HCT116 (cell line): ENCODE measurements at regions not wholly inside any gene's neighbourhood (a gene's known extent, or its start where the extent isn't known, plus 50 kb on each side); places are given as distances from the start of the nearest gene placed in this dataset.

Source experiments
- ATAC-seq: fragments of 200-7000 bp; cut with Tn5 transposase; 2 replicates; pipeline ENCODE4 v1.9.1; 2020; ENCODE audit warnings: mild to moderate bottlenecking, moderate library complexity
- BruUV-seq: library from RNA; stranded (reverse); fragments of 400-500 nt; replicated peaks from 2 replicates; lab custom pipeline; 2021; lab: Mats Ljungman, UMichigan
- CTCF ChIA-PET: fragments of 300-600 bp; sonication (Branson Sonifier 250); formaldehyde crosslinking; loops from one replicate; lab custom pipeline; 2021; ENCODE audit warnings: antibody characterized with exemption; lab: Charles Lee
- POLR2A ChIA-PET: fragments of 300-600, 350-600 bp; sonication (Branson Sonifier 250); formaldehyde crosslinking; loops from one replicate; lab custom pipeline; 2021; ENCODE audit warnings: antibody characterized with exemption; lab: Charles Lee
- RAD21 ChIA-PET, 2 experiments: fragments of 300-600 bp; sonication (Branson Sonifier 250); formaldehyde crosslinking; loops; one replicate each; lab custom pipeline; 2023; ENCODE audit warnings: low total read pairs in 2 of 2; ENCODE audit not compliant: uncharacterized antibody in 2 of 2, unreplicated experiment in 2 of 2, low non-redundant PET in 1 of 2; lab: Charles Lee
- DNase-seq: peaks from one replicate; pipeline ENCODE4 v3.0.0-alpha.2; 2010; ENCODE audit warnings: low read depth, low spot score
- H2AFZ ChIP-seq: fragments of 200-600 bp; shearing (Covaris generic), sonication (generic); 2 replicates; pipeline ENCODE4 v1.6.1; 2017; ENCODE audit warnings: low read depth, mixed run types, mixed read lengths, antibody characterized with exemption, low read length; ENCODE audit not compliant: poor library complexity, severe bottlenecking
- H3K27ac ChIP-seq: 2 replicates; pipeline ENCODE4 v1.5.1; 2012; ENCODE audit warnings: low read depth, low read length
- H3K27me3 ChIP-seq: fragments of 200-600 bp; sonication (generic); 2 replicates; pipeline ENCODE4 v1.6.1; 2016; ENCODE audit warnings: mixed run types, low read length, mixed read lengths; ENCODE audit not compliant: insufficient read depth
- H3K36me3 ChIP-seq, 2 experiments: fragments of 200-500 bp in 1 of 2; fragments of 200-600 bp in 1 of 2; sonication (Bioruptor generic) in 1 of 2; sonication (generic) in 1 of 2; 2 replicates each; pipeline versions ENCODE4 v1.5.1 to v1.6.1; 2014 to 2016; ENCODE audit warnings: low read length in 2 of 2, inconsistent platforms in 1 of 2, mixed read lengths in 1 of 2, mixed run types in 1 of 2; ENCODE audit not compliant: insufficient read depth in 2 of 2, control insufficient read depth in 1 of 2
- H3K4me1 ChIP-seq, 2 experiments: fragments of 200-600 bp in 1 of 2; sonication (generic) in 1 of 2; 2 replicates each; pipeline versions ENCODE4 v1.5.1 to v1.6.1; 2012 to 2017; ENCODE audit warnings: low read length in 2 of 2, inconsistent platforms in 1 of 2, mild to moderate bottlenecking in 1 of 2, mixed read lengths in 1 of 2, mixed run types in 1 of 2, moderate library complexity in 1 of 2; ENCODE audit not compliant: insufficient read depth in 2 of 2, control insufficient read depth in 1 of 2
- H3K4me2 ChIP-seq: fragments of 200-600 bp; sonication (generic); 2 replicates; pipeline ENCODE4 v1.6.1; 2017; ENCODE audit warnings: mixed run types, low read length, mixed read lengths
- H3K4me3 ChIP-seq, 2 experiments: fragments of 200-600 bp in 1 of 2; sonication (generic) in 1 of 2; replicated peaks in 1 of 2; 2 replicates each; pipeline ENCODE4 v1.5.1; 2011 to 2016; ENCODE audit warnings: low read length in 2 of 2, control low read depth in 1 of 2, low read depth in 1 of 2, mild to moderate bottlenecking in 1 of 2, mixed read lengths in 1 of 2, mixed run types in 1 of 2
- H3K79me2 ChIP-seq: fragments of 200-600 bp; sonication (generic); 2 replicates; pipeline ENCODE4 v1.6.1; 2017; ENCODE audit warnings: mild to moderate bottlenecking, mixed run types, low read length, moderate library complexity, mixed read lengths; ENCODE audit not compliant: insufficient read depth
- H3K9ac ChIP-seq: fragments of 200-600 bp; sonication (generic); 2 replicates; pipeline ENCODE4 v1.6.1; 2016; ENCODE audit warnings: low read length, mixed read lengths
- H3K9me2 ChIP-seq: fragments of 200-600 bp; sonication (generic), shearing (Covaris generic); 2 replicates; pipeline ENCODE4 v1.6.1; 2017; ENCODE audit warnings: mixed run types, mild to moderate bottlenecking, moderate library complexity; ENCODE audit not compliant: insufficient read depth
- H3K9me3 ChIP-seq, 2 experiments: fragments of 200-500 bp in 1 of 2; fragments of 200-600 bp in 1 of 2; sonication (Bioruptor generic) in 1 of 2; sonication (generic) in 1 of 2; 2 replicates each; pipeline ENCODE4 v1.6.1; 2014 to 2017; ENCODE audit warnings: low read length in 2 of 2, mixed read lengths in 2 of 2, inconsistent platforms in 1 of 2, low read depth in 1 of 2, mild to moderate bottlenecking in 1 of 2, mixed run types in 1 of 2, moderate library complexity in 1 of 2; ENCODE audit not compliant: control insufficient read depth in 1 of 2, insufficient read depth in 1 of 2
- H4K20me1 ChIP-seq: fragments of 200-600 bp; sonication (generic), shearing (Covaris generic); 2 replicates; pipeline ENCODE4 v1.6.1; 2017; ENCODE audit warnings: mixed run types, mild to moderate bottlenecking, moderate library complexity; ENCODE audit not compliant: insufficient read depth
- ELF1 ChIP-seq: IDR thresholded peaks from 2 replicates; pipeline ENCODE4 v1.6.1; 2012; ENCODE audit warnings: low read depth, borderline replicate concordance
- JUND ChIP-seq: IDR thresholded peaks from 2 replicates; pipeline ENCODE4 v1.6.1; 2012
- MAX ChIP-seq: IDR thresholded peaks from 2 replicates; pipeline ENCODE4 v1.6.1; 2012
- POLR2A ChIP-seq: IDR thresholded peaks from 2 replicates; pipeline ENCODE4 v1.7.0; 2011; ENCODE audit warnings: borderline replicate concordance; ENCODE audit not compliant: insufficient read depth, insufficient read length; ENCODE audit errors: extremely low read depth
- RAD21 ChIP-seq: IDR thresholded peaks from 2 replicates; pipeline ENCODE4 v1.6.1; 2012; ENCODE audit warnings: low read depth, mild to moderate bottlenecking
- REST ChIP-seq: IDR thresholded peaks from 2 replicates; pipeline ENCODE4 v1.6.1; 2012; ENCODE audit warnings: low read depth
- ZNF274 ChIP-seq: fragments of 200-500 bp; sonication (Bioruptor generic); IDR thresholded peaks from 2 replicates; pipeline ENCODE4 v1.6.1; 2014; ENCODE audit warnings: mild to moderate bottlenecking, low read depth, low read length, inconsistent platforms
- intact Hi-C: fragments of 100-400 bp; cut with micrococcal nuclease; formaldehyde crosslinking; loops from 2 replicates; pipeline ENCODE4 v1.10.0; 2022

- Histone ChIP-seq H3K36me3 (no peaks in the 10 kb centered on the region), H3K27me3 (no peaks in the 10 kb centered on the region), H3K79me2 (no peaks in the 10 kb centered on the region), H3K9ac (no peak overlapping the region), H3K9me2 (no peaks in the 10 kb centered on the region), H3K4me3 (no peak overlapping the region), H3K9me3 (no peaks in the 10 kb centered on the region), H3K4me1 (no peaks in the 10 kb centered on the region), H3K4me2 (no peak overlapping the region), H2AFZ (peak overlapping the region; percentile 16), H4K20me1 (no peaks in the 10 kb centered on the region), H3K27ac (no peak overlapping the region)
- no TSS peak for BruUV-seq
- intact Hi-C loops: no loop called here
- ChIA-PET CTCF (interaction anchor here (1.1 kb wide), 1 partner anchor 22 kb away, joined by 3 read pairs; no protein-coding TSS in a partner anchor), POLR2A (interaction anchor here (1.1 kb wide), 1 partner anchor 13 kb away, joined by 3 read pairs; no protein-coding TSS in a partner anchor), RAD21 (no interaction called here)
- ATAC-seq (no peak), DNase-seq (no peak)
- TF ChIP-seq MAX: no peak
- TF ChIP-seq POLR2A: no peak
- TF ChIP-seq RAD21: no peak
- TF ChIP-seq REST: no peak
- no peak for TF ChIP-seq JUND
- no peak for TF ChIP-seq ZNF274
- no peak for TF ChIP-seq ELF1
Observed at GRCh38 chr1:200253774-200254495, 155.9 kb downstream of the ZNF281 start.
